Fibroblast of lung (primary cell): ENCODE measurements at regions not wholly inside any gene's neighbourhood (a gene's known extent, or its start where the extent isn't known, plus 50 kb on each side); places are given as distances from the start of the nearest gene placed in this dataset.

Source experiments
- CTCF ChIP-seq, 2 donors: IDR thresholded peaks in 1 of 2; conservative IDR thresholded peaks in 1 of 2; 1 replicate in 1 of 2; 2 replicates in 1 of 2; pipeline ENCODE4 v1.5.1; 2011 to 2012; ENCODE audit warnings: low read length in 2 of 2, control low read depth in 1 of 2, inconsistent platforms in 1 of 2, low read depth in 1 of 2, mild to moderate bottlenecking in 1 of 2
- EZH2 ChIP-seq: IDR thresholded peaks from 2 replicates; pipeline ENCODE4 v1.5.1; 2012; ENCODE audit warnings: low read length, control low read depth, mild to moderate bottlenecking; ENCODE audit errors: missing control alignments

- TF ChIP-seq CTCF (conservative IDR thresholded peaks at IDR 0.05 in 1 of 2, IDR thresholded peaks at IDR 0.05 in 1 of 2; ENCODE audit: low read depth in 1 of 2, low read length in 2 of 2) (no peak), EZH2 (no peak)
These were observed 676.0 kb upstream of the SEMA6D start for GRCh38 chr15:47041301-47041700.
